ENCODE measurements at regions not wholly inside any gene's neighbourhood (a gene's known extent, or its start where the extent isn't known, plus 50 kb on each side); places are given as distances from the start of the nearest gene placed in this dataset.

DNA sequence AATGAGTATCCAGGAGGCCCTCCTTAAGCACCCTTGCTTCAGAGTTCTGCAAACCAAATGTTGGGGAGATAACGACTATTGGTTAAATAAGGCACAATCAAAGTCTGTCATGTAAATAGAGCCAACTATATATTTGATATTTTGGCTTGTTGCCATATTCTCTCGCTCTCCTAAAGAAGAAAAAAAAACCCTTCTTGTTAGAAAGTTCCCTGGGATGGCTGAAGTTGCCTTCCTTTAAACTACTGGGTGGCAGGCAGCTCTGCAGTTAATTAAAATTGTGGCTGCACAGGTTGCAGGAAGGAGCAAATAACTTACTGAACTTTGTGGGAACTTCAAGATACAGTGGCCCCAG lies 227.0 kb upstream of the ANKRD55 start:
- H2AFZ ChIP-seq (ENCODE audit: control insufficient read depth, low read length), result no peak overlapping the region
- H3K27ac ChIP-seq (ENCODE audit: control insufficient read depth, insufficient read depth, low read length), result no peak overlapping the region
- dilution Hi-C loops (cut with MboI; ENCODE audit: extremely low pct_ligation_motif_present, low sequenced_read_pairs), result no loop called here
- no peaks in the 10 kb centered on the region for H3K36me3 ChIP-seq (ENCODE audit: control insufficient read depth in 2 of 2, extremely low read depth in 1 of 2, insufficient read depth in 2 of 2, low read length in 2 of 2)
- DNase-seq (ENCODE audit: low read depth, low spot score) (no peak), FAIRE-seq (no peak)
- no peak overlapping the region for H3K4me3 ChIP-seq (ENCODE audit: control insufficient read depth in 2 of 3, extremely low read depth in 1 of 3, insufficient read depth in 2 of 3, low read depth in 1 of 3, low read length in 3 of 3)
- no peak for TF ChIP-seq EZH2 (IDR thresholded peaks at IDR 0.05; ENCODE audit: low read length)
- TF ChIP-seq, protein P1, sequence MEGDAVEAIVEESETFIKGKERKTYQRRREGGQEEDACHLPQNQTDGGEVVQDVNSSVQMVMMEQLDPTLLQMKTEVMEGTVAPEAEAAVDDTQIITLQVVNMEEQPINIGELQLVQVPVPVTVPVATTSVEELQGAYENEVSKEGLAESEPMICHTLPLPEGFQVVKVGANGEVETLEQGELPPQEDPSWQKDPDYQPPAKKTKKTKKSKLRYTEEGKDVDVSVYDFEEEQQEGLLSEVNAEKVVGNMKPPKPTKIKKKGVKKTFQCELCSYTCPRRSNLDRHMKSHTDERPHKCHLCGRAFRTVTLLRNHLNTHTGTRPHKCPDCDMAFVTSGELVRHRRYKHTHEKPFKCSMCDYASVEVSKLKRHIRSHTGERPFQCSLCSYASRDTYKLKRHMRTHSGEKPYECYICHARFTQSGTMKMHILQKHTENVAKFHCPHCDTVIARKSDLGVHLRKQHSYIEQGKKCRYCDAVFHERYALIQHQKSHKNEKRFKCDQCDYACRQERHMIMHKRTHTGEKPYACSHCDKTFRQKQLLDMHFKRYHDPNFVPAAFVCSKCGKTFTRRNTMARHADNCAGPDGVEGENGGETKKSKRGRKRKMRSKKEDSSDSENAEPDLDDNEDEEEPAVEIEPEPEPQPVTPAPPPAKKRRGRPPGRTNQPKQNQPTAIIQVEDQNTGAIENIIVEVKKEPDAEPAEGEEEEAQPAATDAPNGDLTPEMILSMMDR (optimal IDR thresholded peaks at IDR 0.05 in 1 of 3, IDR thresholded peaks at IDR 0.05 in 1 of 3, conservative IDR thresholded peaks at IDR 0.05 in 1 of 3; ENCODE audit: extremely low read depth in 1 of 3, insufficient read depth in 2 of 3, low read length in 3 of 3), result no peak
- no peaks in the 10 kb centered on the region for H3K9me1 ChIP-seq (ENCODE audit: control insufficient read depth, extremely low read depth, insufficient read depth, low read length)
- no peaks in the 10 kb centered on the region for H3K4me1 ChIP-seq (ENCODE audit: control insufficient read depth, extremely low read depth, insufficient read depth, low read length)
- no peak overlapping the region for H3K9ac ChIP-seq (ENCODE audit: control insufficient read depth, extremely low read depth, insufficient read depth, low read length)
- H3K79me2 ChIP-seq (ENCODE audit: control insufficient read depth, insufficient read depth, low read length), result no peaks in the 10 kb centered on the region
- H3K27me3 ChIP-seq (ENCODE audit: control insufficient read depth, extremely low read depth, insufficient read depth, low read length), result no peaks in the 10 kb centered on the region
- H3K4me2 ChIP-seq (ENCODE audit: control insufficient read depth, extremely low read depth, insufficient read depth, low read depth, low read length), result no peak overlapping the region
- no peaks in the 10 kb centered on the region for H3K9me3 ChIP-seq (ENCODE audit: control insufficient read depth, low read depth, low read length)
- no peaks in the 10 kb centered on the region for H4K20me1 ChIP-seq (ENCODE audit: control insufficient read depth, extremely low read depth, insufficient read depth, low read length)

DNA sequence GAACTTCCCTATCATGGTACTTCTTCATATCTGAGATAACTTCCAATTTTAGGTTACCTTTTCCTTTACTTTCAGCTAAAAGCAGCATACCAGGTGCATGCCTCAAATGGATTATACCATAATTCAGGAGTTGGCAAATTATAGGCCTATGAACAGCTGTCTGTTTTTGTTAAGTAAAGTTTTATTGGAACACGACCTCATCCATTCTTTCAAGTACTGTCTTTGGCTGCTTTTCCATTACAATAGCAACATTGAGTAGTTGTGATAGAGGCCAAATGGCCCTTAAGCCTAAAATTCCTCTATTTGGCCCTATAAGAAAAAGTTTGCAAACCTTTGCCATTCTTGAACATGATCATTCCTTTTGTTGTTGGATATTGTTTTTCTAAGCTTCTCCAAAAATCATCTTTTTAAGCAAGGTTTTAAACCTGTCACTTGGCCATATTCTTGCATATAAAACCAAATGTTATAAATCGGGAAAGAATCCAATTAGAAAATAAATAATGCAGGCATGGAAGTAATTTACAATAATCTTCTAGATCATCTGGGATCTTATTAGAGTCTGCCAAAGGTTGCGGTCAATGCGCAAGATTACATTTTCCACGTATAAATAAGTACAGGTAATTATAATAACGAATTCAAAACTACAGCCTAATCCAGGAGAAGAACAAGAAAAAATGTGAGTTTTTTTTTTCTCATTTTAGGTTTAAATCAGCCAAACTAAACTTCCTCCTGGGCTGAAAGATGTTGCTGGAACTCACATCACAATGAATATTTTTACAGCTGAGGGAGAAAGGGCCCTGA lies 226.5 kb upstream of the ANKRD55 start:
- Histone ChIP-seq H3K36me3 (ENCODE audit: control insufficient read depth in 2 of 2, extremely low read depth in 1 of 2, insufficient read depth in 2 of 2, low read length in 2 of 2) (no peaks in the 10 kb centered on the region), H4K20me1 (ENCODE audit: control insufficient read depth, extremely low read depth, insufficient read depth, low read length) (no peaks in the 10 kb centered on the region), H3K79me2 (ENCODE audit: control insufficient read depth, insufficient read depth, low read length) (no peaks in the 10 kb centered on the region), H3K4me2 (ENCODE audit: control insufficient read depth, extremely low read depth, insufficient read depth, low read depth, low read length) (no peak overlapping the region), H2AFZ (ENCODE audit: control insufficient read depth, low read length) (no peak overlapping the region), H3K9ac (ENCODE audit: control insufficient read depth, extremely low read depth, insufficient read depth, low read length) (no peak overlapping the region), H3K27me3 (ENCODE audit: control insufficient read depth, extremely low read depth, insufficient read depth, low read length) (no peaks in the 10 kb centered on the region), H3K4me1 (ENCODE audit: control insufficient read depth, extremely low read depth, insufficient read depth, low read length) (no peaks in the 10 kb centered on the region), H3K27ac (ENCODE audit: control insufficient read depth, insufficient read depth, low read length) (no peak overlapping the region), H3K9me3 (ENCODE audit: control insufficient read depth, low read depth, low read length) (no peaks in the 10 kb centered on the region), H3K9me1 (ENCODE audit: control insufficient read depth, extremely low read depth, insufficient read depth, low read length) (no peaks in the 10 kb centered on the region), H3K4me3 (ENCODE audit: control insufficient read depth in 2 of 3, extremely low read depth in 1 of 3, insufficient read depth in 2 of 3, low read depth in 1 of 3, low read length in 3 of 3) (no peak overlapping the region)
- TF ChIP-seq, protein P1 (optimal IDR thresholded peaks at IDR 0.05 in 1 of 3, IDR thresholded peaks at IDR 0.05 in 1 of 3, conservative IDR thresholded peaks at IDR 0.05 in 1 of 3; ENCODE audit: extremely low read depth in 1 of 3, insufficient read depth in 2 of 3, low read length in 3 of 3), result no peak
- TF ChIP-seq EZH2 (IDR thresholded peaks at IDR 0.05; ENCODE audit: low read length), result no peak
- FAIRE-seq (no peak), DNase-seq (ENCODE audit: low read depth, low spot score) (no peak)
- dilution Hi-C loops (cut with MboI; ENCODE audit: extremely low pct_ligation_motif_present, low sequenced_read_pairs), result no loop called here
